HG02642 (cell line): ENCODE measurements at regions not wholly inside any gene's neighbourhood (a gene's known extent, or its start where the extent isn't known, plus 50 kb on each side); places are given as distances from the start of the nearest gene placed in this dataset.
"Not testable (repeated sequence)": the region's sequence is repeated elsewhere in the genome, so short reads cannot be mapped to it uniquely, and the experiment has no call there.

ENCODE experiments used
- ATAC-seq: cut with Tn5 transposase; IDR thresholded peaks from one replicate; pipeline ENCODE4 v1.9.1; 2021; ENCODE audit warnings: mild to moderate bottlenecking; ENCODE audit not compliant: unreplicated experiment, poor library complexity

- no peak for ATAC-seq
Observed at GRCh38 chr10:108039821-108040584, 875.5 kb upstream of the SORCS1 start.

GRCh38 chr10:108037061-108037460 is 872.6 kb upstream of the SORCS1 start:
- ATAC-seq, result no peak

- no peak for ATAC-seq
Observed at GRCh38 chr10:108036265-108036664, 871.8 kb upstream of the SORCS1 start.

GRCh38 chr10:108034829-108035228 is 870.3 kb upstream of the SORCS1 start:
- ATAC-seq, result no peak

- ATAC-seq, result not testable (repeated sequence)
Observed at GRCh38 chr10:108033518-108033917, 869.0 kb upstream of the SORCS1 start.

GRCh38 chr10:108031505-108031904 is 867.0 kb upstream of the SORCS1 start:
- ATAC-seq, result no peak

- peak; percentile 89 for ATAC-seq
Observed at GRCh38 chr10:108014902-108015177, 850.3 kb upstream of the SORCS1 start.

- peak; percentile 43 for ATAC-seq
Observed at GRCh38 chr10:108014145-108014901, 849.8 kb upstream of the SORCS1 start.

- ATAC-seq, result no peak
Observed at GRCh38 chr10:108005627-108006026, 841.1 kb upstream of the SORCS1 start.

GRCh38 chr10:108003576-108003975 is 839.1 kb upstream of the SORCS1 start:
- ATAC-seq, result no peak

- ATAC-seq, result no peak
Observed at GRCh38 chr10:108003061-108003460, 838.6 kb upstream of the SORCS1 start.

- ATAC-seq, result no peak
Observed at GRCh38 chr10:108000365-108000764, 835.9 kb upstream of the SORCS1 start.

GRCh38 chr10:107994621-107995270 is 830.2 kb upstream of the SORCS1 start:
- ATAC-seq, result no peak

GRCh38 chr10:107986571-107986970 is 822.1 kb upstream of the SORCS1 start:
- ATAC-seq, result no peak

- ATAC-seq, result no peak
Observed at GRCh38 chr10:107984581-107984980, 820.1 kb upstream of the SORCS1 start.

- no peak for ATAC-seq
Observed at GRCh38 chr10:107984149-107984548, 819.6 kb upstream of the SORCS1 start.

- no peak for ATAC-seq
Observed at GRCh38 chr10:107978455-107978854, 813.9 kb upstream of the SORCS1 start.

- ATAC-seq, result no peak
Observed at GRCh38 chr10:107971973-107972372, 807.5 kb upstream of the SORCS1 start.

- no peak for ATAC-seq
Observed at GRCh38 chr10:107971411-107971810, 806.9 kb upstream of the SORCS1 start.

GRCh38 chr10:107970512-107970911 is 806.0 kb upstream of the SORCS1 start:
- no peak for ATAC-seq

GRCh38 chr10:107969936-107970335 is 805.4 kb upstream of the SORCS1 start:
- ATAC-seq, result no peak
